ENCODE measurements at regions not wholly inside any gene's neighbourhood (a gene's known extent, or its start where the extent isn't known, plus 50 kb on each side); places are given as distances from the start of the nearest gene placed in this dataset.

GRCh38 chr20:62549499-62550086 lies 73.8 kb upstream of the GATA5 start:
- Mint-ChIP-seq H3K4me1 (ENCODE audit: low read depth) (peaks cover 6% of the 10 kb centered on the region), H3K27ac (no peak overlapping the region), H3K36me3 (ENCODE audit: low read depth) (no peaks in the 10 kb centered on the region), H3K9me3 (no peaks in the 10 kb centered on the region), H3K27me3 (peaks cover 28% of the 10 kb centered on the region), H3K4me3 (no peak overlapping the region)
- CTCF ChIA-PET, result no interaction called here
- intact Hi-C loops (cut with micrococcal nuclease), result no loop called here
- ATAC-seq, result no peak
- DNase-seq, result no peak
- POLR2A ChIA-PET, result no interaction called here
- TF ChIP-seq CTCF (IDR thresholded peaks at IDR 0.05), result no peak

- ChIA-PET POLR2A (no interaction called here), CTCF (no interaction called here)
- Mint-ChIP-seq H3K27me3 (peaks cover 29% of the 10 kb centered on the region), H3K9me3 (no peaks in the 10 kb centered on the region), H3K27ac (no peak overlapping the region), H3K4me3 (no peak overlapping the region), H3K36me3 (ENCODE audit: low read depth) (no peaks in the 10 kb centered on the region), H3K4me1 (ENCODE audit: low read depth) (peaks cover 6% of the 10 kb centered on the region)
- TF ChIP-seq CTCF (IDR thresholded peaks at IDR 0.05), result no peak
- intact Hi-C loops (cut with micrococcal nuclease), result no loop called here
- DNase-seq, result no peak
- ATAC-seq, result no peak
These were observed 74.4 kb upstream of the GATA5 start for GRCh38 chr20:62550087-62550632.

- ATAC-seq (no peak), DNase-seq (no peak)
- no peak for TF ChIP-seq CTCF (IDR thresholded peaks at IDR 0.05)
- Mint-ChIP-seq H3K4me1 (ENCODE audit: low read depth) (peaks cover 6% of the 10 kb centered on the region), H3K9me3 (no peaks in the 10 kb centered on the region), H3K27me3 (peaks cover 29% of the 10 kb centered on the region), H3K36me3 (ENCODE audit: low read depth) (no peaks in the 10 kb centered on the region), H3K27ac (no peak overlapping the region), H3K4me3 (no peak overlapping the region)
- ChIA-PET CTCF (interaction anchor here (1.1 to 1.2 kb wide), 2 partner anchors 31 to 65 kb away, joined by 3 to 4 read pairs; no protein-coding TSS in a partner anchor), POLR2A (interaction anchor here (0.7 to 1.0 kb wide), 2 partner anchors 12 to 22 kb away, joined by 3 read pairs; no protein-coding TSS in a partner anchor)
- intact Hi-C loops (cut with micrococcal nuclease), result no loop called here
These were observed 75.9 kb upstream of the GATA5 start for GRCh38 chr20:62551407-62552323.

GRCh38 chr20:62552613-62553012 lies 76.8 kb upstream of the GATA5 start:
- H3K27ac Mint-ChIP-seq, result no peak overlapping the region
- H3K36me3 Mint-ChIP-seq (ENCODE audit: low read depth), result no peaks in the 10 kb centered on the region
- CTCF ChIA-PET, result interaction anchor here (1.2 kb wide), 1 partner anchor 30 kb away, joined by 3 read pairs; no protein-coding TSS in a partner anchor
- peaks cover 6% of the 10 kb centered on the region for H3K4me1 Mint-ChIP-seq (ENCODE audit: low read depth)
- TF ChIP-seq CTCF (IDR thresholded peaks at IDR 0.05), result no peak
- ATAC-seq, result no peak
- peaks cover 29% of the 10 kb centered on the region for H3K27me3 Mint-ChIP-seq
- H3K9me3 Mint-ChIP-seq, result no peaks in the 10 kb centered on the region
- DNase-seq, result no peak
- no peak overlapping the region for H3K4me3 Mint-ChIP-seq
- intact Hi-C loops (cut with micrococcal nuclease), result no loop called here
- POLR2A ChIA-PET, result no interaction called here

All from activated CD8-positive, alpha-beta T cell treated with anti-CD3 and anti-CD28 coated beads for 36 hours (primary cell).